ENCODE measurements at regions not wholly inside any gene's neighbourhood (a gene's known extent, or its start where the extent isn't known, plus 50 kb on each side); places are given as distances from the start of the nearest gene placed in this dataset.

DNA sequence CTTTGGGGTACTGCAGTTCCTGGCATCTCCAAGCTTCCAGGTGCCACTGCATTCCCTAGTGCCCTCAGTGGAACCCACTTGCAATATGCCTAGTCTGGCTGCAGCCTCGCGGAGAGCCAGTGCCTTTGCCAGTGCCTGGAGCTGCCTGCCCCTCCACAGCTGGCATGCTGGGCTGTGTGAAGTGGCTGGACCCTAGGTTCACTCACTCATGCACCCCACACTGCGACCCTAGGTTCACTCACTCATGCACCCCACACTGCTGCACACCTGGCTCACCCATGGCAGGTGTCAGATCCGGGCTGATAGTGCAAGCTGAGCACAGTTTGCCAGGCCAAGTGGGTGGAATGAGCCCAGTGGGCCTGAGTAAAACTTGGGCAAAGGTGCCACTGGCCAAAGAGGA is 253.0 kb upstream of the NDST4 start:
- DNase-seq (ENCODE audit: low spot score), result no peak

- no peak for DNase-seq (ENCODE audit: low spot score)
Observed at GRCh38 chr4:115365185-115365584, 251.8 kb upstream of the NDST4 start.

DNA sequence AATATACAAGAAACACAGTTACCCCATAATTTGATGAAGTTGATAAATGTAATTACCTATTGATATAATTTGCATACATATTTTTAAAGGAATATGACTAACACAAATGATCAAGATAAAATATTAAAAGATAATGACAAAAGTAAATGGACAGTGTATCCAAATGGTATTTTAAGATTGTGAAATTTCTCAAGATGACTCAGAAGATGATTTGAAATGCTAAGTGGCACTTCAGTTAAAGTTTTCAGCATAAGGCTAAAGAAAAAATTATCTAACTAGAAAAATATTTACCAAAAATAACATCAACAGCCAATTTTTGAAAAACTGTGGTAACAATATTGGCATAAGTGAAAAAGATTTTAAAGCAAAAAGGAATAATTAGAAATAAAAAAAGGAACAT is 248.4 kb upstream of the NDST4 start:
- DNase-seq (ENCODE audit: low spot score), result no peak

DNA sequence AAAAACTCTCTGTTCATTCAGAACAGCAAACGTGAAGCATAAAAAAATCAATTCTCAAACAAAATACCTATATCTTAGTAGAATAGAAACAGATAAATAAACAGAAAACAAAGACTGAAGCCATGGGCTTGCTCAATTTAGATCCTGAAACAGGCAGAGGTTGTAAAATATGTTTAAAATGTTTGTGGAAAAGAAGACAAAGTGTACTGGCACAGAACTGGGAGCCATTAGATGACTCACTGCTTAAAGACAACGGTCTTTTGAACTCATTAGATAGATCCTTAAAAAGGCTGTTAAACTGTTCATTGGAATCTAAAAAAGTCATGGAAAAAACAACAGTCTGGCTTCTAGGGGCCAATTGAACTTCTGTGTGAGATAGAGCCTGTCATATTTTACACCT is 247.0 kb upstream of the NDST4 start:
- DNase-seq (ENCODE audit: low spot score), result no peak

DNA sequence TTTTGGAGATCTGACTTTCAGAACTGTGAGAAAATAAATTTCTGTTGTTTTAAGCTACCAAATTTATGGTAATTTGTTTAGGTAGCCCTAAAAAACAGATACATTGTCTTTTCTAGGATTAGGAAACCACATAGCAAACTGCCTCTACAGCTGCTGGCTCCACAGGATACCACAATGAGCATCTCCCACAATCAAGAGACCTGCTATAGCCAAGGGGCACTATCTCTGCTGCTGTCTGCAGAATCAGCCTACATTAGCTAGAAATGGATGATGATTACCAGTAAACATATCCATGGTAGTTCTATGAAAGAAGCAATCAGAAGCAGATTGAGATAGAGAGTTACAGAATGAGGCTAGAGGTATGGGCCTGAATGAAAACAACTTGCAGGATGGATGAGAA is 244.4 kb upstream of the NDST4 start:
- no peak for DNase-seq (ENCODE audit: low spot score)

- DNase-seq (ENCODE audit: low spot score), result no peak
Observed at GRCh38 chr4:115356176-115356575, 242.8 kb upstream of the NDST4 start.

DNA sequence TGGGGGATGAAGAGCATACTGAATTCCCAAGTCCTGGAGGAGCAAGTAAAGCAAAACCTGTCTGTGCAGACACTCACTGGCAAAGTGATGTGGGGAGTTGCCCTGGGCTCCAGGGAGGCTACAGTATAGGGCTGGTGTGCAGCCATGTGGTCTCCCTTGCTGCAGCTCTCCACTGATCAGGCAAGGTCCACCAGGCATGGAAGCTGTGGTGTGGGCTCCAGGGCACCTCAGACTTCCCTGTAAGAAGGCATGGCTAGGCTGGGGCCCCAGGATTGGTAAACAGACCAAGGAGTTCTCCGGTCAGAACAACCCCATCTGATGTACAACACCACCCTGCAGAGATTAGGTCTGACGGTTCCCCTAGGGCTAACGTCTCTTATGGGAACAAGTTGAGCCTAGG is 241.9 kb upstream of the NDST4 start:
- DNase-seq (ENCODE audit: low spot score), result no peak

DNA sequence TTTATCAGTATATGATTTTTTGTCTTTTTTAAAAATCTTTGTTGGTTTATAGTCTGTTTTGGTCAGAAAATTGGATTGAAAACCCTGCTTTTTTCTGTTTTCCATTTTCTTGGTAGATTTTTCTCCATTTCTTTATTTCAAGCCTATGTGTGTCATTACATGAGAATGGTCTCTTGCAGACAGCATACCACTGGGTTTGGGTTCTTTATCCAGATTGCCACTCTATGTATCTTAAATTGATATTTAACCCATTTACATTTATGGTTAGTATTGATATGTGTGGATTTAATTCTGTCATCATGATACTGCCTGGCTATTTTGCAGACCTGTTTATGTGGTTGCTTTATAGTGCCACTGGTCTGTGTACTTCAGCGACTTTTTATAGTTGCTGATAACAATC is 239.9 kb upstream of the NDST4 start:
- DNase-seq (ENCODE audit: low spot score), result no peak

DNA sequence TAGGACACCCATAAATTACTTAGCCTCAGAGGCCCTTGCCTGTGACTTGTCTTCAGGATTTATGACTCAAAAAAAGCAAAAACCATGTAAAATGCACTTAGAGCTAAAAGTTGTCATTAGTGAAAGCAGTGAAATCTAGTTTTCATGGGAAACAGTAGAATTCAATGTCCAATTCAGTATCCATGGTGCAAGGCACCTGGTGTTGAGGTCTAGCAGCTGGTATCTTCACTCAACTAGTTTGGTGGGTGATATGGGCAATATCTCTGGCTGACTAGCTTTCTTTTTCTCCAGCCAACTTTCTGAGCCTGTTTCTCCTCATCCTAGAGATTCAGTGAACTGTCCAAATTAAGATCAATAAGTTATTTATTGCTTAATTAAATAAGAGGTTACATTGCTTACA is 229.8 kb upstream of the NDST4 start:
- no peak for DNase-seq (ENCODE audit: low spot score)

DNA sequence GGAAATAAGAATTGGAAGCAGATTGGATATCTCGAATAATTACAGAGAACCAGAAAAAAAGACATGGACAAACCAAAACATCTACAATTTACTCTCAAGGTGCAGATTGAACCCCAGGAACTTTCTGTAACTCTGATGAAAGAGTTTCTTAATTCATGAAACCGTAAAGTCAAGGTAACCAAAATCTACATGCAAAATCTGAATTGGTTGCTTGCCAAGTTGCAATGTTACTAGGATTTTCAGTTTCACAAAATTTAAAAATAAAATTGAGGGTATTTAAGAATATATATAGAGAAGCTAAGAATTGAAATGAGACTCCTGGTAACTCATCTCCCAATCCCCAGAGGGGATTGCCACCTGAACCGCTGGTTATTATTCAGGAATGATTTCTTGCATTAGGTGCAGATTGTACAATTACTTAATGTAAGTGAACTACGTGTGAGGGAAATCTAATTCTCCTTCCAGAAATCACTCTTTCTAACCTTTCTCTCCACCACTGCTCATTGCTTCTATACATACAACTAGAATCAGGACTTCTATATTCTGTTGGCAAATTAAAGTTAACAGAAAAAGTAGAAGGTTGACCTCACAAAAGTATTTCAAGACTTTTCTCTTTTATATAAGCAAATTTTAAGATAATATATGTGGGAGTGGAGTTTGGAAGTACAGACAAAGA is 221.5 kb upstream of the NDST4 start:
- DNase-seq (ENCODE audit: low spot score), result no peak

DNA sequence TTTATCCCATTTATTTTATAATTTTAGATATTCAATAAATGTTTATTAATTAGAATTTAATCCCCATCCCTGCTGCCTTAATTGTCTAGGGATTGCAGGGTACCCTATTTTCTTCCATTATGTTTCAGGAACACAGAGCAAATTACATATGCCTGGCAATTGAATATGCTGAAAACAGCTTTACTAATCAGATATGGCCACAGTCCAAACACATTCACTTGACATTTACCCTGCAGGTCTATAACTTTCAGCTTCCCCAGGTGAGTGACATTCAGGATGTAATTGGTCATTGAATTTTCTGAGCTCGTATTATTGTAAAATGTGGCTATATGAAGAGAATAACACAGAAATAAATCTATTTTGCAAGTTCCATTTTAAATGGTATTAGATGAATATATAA is 218.7 kb upstream of the NDST4 start:
- no peak for DNase-seq (ENCODE audit: low spot score)

DNA sequence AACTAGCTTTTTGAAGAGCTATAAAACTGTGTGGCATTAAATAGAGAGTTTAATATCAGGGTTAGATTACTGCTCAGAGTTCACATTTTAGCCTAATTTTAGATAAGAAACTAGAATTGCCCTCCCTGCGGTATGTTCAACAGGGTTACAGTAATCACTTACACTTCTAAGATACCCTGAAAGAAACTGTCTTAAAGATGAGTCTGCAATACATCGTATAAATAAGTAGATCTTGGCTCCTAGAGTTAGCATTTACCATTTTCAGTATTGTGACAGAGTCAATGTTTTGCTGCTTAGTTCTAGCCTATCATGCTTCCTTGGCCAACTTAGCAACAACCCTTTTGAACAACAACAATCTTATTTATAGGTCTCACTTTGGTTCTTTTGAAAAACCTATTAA is 217.8 kb upstream of the NDST4 start:
- no peak for DNase-seq (ENCODE audit: low spot score)

- no peak for DNase-seq (ENCODE audit: low spot score)
Observed at GRCh38 chr4:115325836-115326235, 212.4 kb upstream of the NDST4 start.

- no peak for DNase-seq (ENCODE audit: low spot score)
Observed at GRCh38 chr4:115323106-115323707, 209.8 kb upstream of the NDST4 start.

DNA sequence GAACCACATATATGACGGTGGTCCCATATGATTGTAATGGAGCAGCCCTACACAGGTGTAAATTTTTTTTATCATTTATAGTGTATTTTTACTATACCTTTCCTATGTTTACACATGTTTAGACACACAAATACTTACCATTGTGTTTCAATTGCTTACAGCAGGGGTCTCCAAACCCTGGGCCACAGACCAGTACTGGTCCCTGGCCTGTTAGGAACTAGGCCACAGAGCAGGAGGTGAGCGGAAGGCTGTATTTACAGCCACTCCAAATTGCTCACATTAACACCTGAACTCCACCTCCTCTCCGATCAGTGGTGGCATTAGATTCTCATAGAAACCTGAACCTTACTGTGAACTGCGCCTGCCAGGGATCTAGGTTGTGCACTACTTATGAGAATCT is 201.8 kb upstream of the NDST4 start:
- no peak for DNase-seq (ENCODE audit: low spot score)

DNA sequence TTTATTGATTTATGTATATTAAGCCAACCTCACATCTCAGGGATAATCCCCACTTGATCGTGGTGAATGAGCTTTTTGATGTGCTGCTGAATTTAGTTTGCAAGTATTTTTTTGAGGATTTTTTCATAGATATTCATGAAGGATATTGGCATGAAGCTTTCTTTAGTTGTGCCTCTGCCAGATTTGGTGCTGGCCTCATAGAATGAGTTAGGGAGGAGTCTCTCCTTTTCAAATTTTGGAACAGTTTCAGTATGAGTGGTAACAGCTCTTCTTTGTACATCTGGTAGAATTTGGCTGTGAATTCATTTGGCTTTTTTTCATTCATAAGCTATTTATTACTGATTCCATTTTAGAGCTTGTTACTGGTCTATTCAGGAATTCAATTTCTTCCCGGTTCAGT is 197.2 kb upstream of the NDST4 start:
- DNase-seq (ENCODE audit: low spot score), result no peak

DNA sequence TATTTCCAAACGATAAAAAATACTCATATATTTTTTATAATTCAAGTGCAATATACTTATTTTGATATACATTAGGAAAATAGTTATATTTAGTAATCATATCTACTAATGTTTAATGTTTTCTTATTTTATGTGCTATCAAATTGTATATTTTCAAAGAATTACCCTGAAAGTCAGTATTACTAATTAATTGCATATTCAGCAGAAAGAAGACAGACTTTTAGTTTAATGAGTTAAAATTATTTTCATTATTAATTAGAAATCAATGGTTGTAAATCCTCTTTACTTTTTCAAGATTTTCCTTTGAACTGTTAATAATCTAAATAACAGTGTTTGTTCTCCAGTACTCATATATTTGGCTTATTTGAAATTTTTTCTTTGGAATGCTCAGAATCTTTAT is 181.3 kb upstream of the NDST4 start:
- no peak for DNase-seq (ENCODE audit: low spot score)

DNA sequence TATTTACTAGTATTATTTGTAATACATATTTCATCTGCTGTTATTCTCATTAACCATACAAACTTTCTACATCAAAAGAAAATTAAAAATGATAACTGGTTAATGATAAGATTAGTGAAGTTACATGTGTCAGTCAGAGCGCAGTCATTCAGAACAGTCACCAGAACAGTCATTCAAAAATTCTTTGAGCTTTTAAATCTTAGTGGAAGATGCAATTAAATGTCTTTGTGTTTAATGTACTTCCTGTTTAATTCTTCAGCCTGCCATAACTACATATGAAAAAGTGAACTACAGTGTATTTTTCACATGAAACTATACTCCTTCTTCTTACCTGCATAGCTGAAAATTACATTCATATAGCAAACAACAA is 179.7 kb upstream of the NDST4 start:
- no peak for DNase-seq (ENCODE audit: low spot score)

GRCh38 chr4:115292320-115293092 is 179.1 kb upstream of the NDST4 start:
- DNase-seq (ENCODE audit: low spot score), result no peak

DNA sequence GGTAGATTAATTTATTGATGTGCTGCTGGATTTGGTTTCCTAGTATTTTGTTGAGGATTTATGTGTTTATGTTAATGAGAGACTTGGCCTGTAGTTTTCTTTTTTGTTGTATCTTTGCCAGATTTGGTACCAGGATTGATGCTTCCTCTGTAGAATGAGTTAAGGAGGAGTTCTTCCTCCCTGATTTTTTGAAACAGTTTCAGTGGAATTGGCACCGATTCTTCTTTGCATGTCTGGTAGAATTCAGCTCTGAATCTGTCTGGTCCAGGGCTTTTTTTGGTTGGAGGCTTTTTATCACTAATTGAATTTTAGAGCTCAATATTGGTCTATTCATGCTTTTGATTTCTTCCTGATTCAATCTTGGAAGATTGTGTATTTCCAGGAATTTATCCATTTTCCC is 174.0 kb upstream of the NDST4 start:
- no peak for DNase-seq (ENCODE audit: low spot score)

DNA sequence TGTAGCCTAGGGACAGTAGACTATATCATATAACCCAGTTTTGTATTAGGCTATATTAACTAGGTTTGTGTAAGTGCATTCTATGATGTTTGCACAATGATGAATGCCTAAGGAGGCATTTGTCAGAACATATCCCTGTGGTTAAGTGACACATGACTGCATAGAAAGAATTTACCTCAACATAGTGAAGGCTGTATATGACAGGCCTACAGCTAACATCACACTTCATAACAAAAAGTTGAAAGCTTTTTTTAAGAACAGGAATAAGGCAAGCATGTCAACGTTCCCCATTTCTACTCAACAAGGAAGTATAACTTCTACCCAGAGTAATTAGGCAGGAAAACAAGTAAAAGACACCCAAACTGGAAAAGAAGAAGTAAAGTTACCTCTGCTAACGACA is 165.9 kb upstream of the NDST4 start:
- no peak for DNase-seq (ENCODE audit: low spot score)

GRCh38 chr4:115278830-115279229 is 165.4 kb upstream of the NDST4 start:
- DNase-seq (ENCODE audit: low spot score), result no peak

DNA sequence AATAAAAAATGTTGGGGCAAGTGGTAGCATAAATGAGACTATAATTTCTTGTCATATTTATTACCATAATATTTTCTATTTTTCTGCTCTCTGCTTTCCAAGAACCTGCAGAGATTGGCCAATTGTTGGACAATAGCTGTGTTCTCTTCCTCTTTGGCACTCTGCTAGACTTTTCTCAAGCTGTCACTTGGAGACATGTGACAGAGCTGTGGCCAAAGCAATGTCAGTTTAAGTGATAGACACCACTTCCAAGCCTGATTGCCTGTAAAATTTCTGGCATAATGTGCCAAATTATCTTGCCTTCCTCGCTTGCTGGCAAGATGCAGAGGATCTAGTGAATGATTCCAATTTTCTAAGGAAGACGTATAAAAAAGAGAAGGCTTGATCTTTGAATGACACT is 162.2 kb upstream of the NDST4 start:
- DNase-seq (ENCODE audit: low spot score), result no peak
